HCT116 (cell line): ENCODE measurements at regions not wholly inside any gene's neighbourhood (a gene's known extent, or its start where the extent isn't known, plus 50 kb on each side); places are given as distances from the start of the nearest gene placed in this dataset.

ENCODE experiments used
- ATAC-seq: fragments of 200-7000 bp; cut with Tn5 transposase; 2 replicates; pipeline ENCODE4 v1.9.1; 2020; ENCODE audit warnings: mild to moderate bottlenecking, moderate library complexity
- BruUV-seq: library from RNA; stranded (reverse); fragments of 400-500 nt; replicated peaks from 2 replicates; lab custom pipeline; 2021; lab: Mats Ljungman, UMichigan
- CTCF ChIA-PET: fragments of 300-600 bp; sonication (Branson Sonifier 250); formaldehyde crosslinking; loops from one replicate; lab custom pipeline; 2021; ENCODE audit warnings: antibody characterized with exemption; lab: Charles Lee
- POLR2A ChIA-PET: fragments of 300-600, 350-600 bp; sonication (Branson Sonifier 250); formaldehyde crosslinking; loops from one replicate; lab custom pipeline; 2021; ENCODE audit warnings: antibody characterized with exemption; lab: Charles Lee
- RAD21 ChIA-PET, 2 experiments: fragments of 300-600 bp; sonication (Branson Sonifier 250); formaldehyde crosslinking; loops; one replicate each; lab custom pipeline; 2023; ENCODE audit warnings: low total read pairs in 2 of 2; ENCODE audit not compliant: uncharacterized antibody in 2 of 2, unreplicated experiment in 2 of 2, low non-redundant PET in 1 of 2; lab: Charles Lee
- DNase-seq: peaks from one replicate; pipeline ENCODE4 v3.0.0-alpha.2; 2010; ENCODE audit warnings: low read depth, low spot score
- H2AFZ ChIP-seq: fragments of 200-600 bp; shearing (Covaris generic), sonication (generic); 2 replicates; pipeline ENCODE4 v1.6.1; 2017; ENCODE audit warnings: low read depth, mixed run types, mixed read lengths, antibody characterized with exemption, low read length; ENCODE audit not compliant: poor library complexity, severe bottlenecking
- H3K27ac ChIP-seq: 2 replicates; pipeline ENCODE4 v1.5.1; 2012; ENCODE audit warnings: low read depth, low read length
- H3K27me3 ChIP-seq: fragments of 200-600 bp; sonication (generic); 2 replicates; pipeline ENCODE4 v1.6.1; 2016; ENCODE audit warnings: mixed run types, low read length, mixed read lengths; ENCODE audit not compliant: insufficient read depth
- H3K36me3 ChIP-seq, 2 experiments: fragments of 200-500 bp in 1 of 2; fragments of 200-600 bp in 1 of 2; sonication (Bioruptor generic) in 1 of 2; sonication (generic) in 1 of 2; 2 replicates each; pipeline versions ENCODE4 v1.5.1 to v1.6.1; 2014 to 2016; ENCODE audit warnings: low read length in 2 of 2, inconsistent platforms in 1 of 2, mixed read lengths in 1 of 2, mixed run types in 1 of 2; ENCODE audit not compliant: insufficient read depth in 2 of 2, control insufficient read depth in 1 of 2
- H3K4me1 ChIP-seq, 2 experiments: fragments of 200-600 bp in 1 of 2; sonication (generic) in 1 of 2; 2 replicates each; pipeline versions ENCODE4 v1.5.1 to v1.6.1; 2012 to 2017; ENCODE audit warnings: low read length in 2 of 2, inconsistent platforms in 1 of 2, mild to moderate bottlenecking in 1 of 2, mixed read lengths in 1 of 2, mixed run types in 1 of 2, moderate library complexity in 1 of 2; ENCODE audit not compliant: insufficient read depth in 2 of 2, control insufficient read depth in 1 of 2
- H3K4me2 ChIP-seq: fragments of 200-600 bp; sonication (generic); 2 replicates; pipeline ENCODE4 v1.6.1; 2017; ENCODE audit warnings: mixed run types, low read length, mixed read lengths
- H3K4me3 ChIP-seq, 2 experiments: fragments of 200-600 bp in 1 of 2; sonication (generic) in 1 of 2; replicated peaks in 1 of 2; 2 replicates each; pipeline ENCODE4 v1.5.1; 2011 to 2016; ENCODE audit warnings: low read length in 2 of 2, control low read depth in 1 of 2, low read depth in 1 of 2, mild to moderate bottlenecking in 1 of 2, mixed read lengths in 1 of 2, mixed run types in 1 of 2
- H3K79me2 ChIP-seq: fragments of 200-600 bp; sonication (generic); 2 replicates; pipeline ENCODE4 v1.6.1; 2017; ENCODE audit warnings: mild to moderate bottlenecking, mixed run types, low read length, moderate library complexity, mixed read lengths; ENCODE audit not compliant: insufficient read depth
- H3K9ac ChIP-seq: fragments of 200-600 bp; sonication (generic); 2 replicates; pipeline ENCODE4 v1.6.1; 2016; ENCODE audit warnings: low read length, mixed read lengths
- H3K9me2 ChIP-seq: fragments of 200-600 bp; sonication (generic), shearing (Covaris generic); 2 replicates; pipeline ENCODE4 v1.6.1; 2017; ENCODE audit warnings: mixed run types, mild to moderate bottlenecking, moderate library complexity; ENCODE audit not compliant: insufficient read depth
- H3K9me3 ChIP-seq, 2 experiments: fragments of 200-500 bp in 1 of 2; fragments of 200-600 bp in 1 of 2; sonication (Bioruptor generic) in 1 of 2; sonication (generic) in 1 of 2; 2 replicates each; pipeline ENCODE4 v1.6.1; 2014 to 2017; ENCODE audit warnings: low read length in 2 of 2, mixed read lengths in 2 of 2, inconsistent platforms in 1 of 2, low read depth in 1 of 2, mild to moderate bottlenecking in 1 of 2, mixed run types in 1 of 2, moderate library complexity in 1 of 2; ENCODE audit not compliant: control insufficient read depth in 1 of 2, insufficient read depth in 1 of 2
- H4K20me1 ChIP-seq: fragments of 200-600 bp; sonication (generic), shearing (Covaris generic); 2 replicates; pipeline ENCODE4 v1.6.1; 2017; ENCODE audit warnings: mixed run types, mild to moderate bottlenecking, moderate library complexity; ENCODE audit not compliant: insufficient read depth
- CBX3 ChIP-seq: IDR thresholded peaks from 2 replicates; pipeline ENCODE4 v1.6.1; 2012; ENCODE audit warnings: low read depth
- ELF1 ChIP-seq: IDR thresholded peaks from 2 replicates; pipeline ENCODE4 v1.6.1; 2012; ENCODE audit warnings: low read depth, borderline replicate concordance
- EZH2 ChIP-seq: fragments of 200-600 bp; sonication (generic); IDR thresholded peaks from 2 replicates; pipeline ENCODE4 v1.6.1; 2017; ENCODE audit warnings: antibody characterized with exemption, mixed run types
- FOSL1 ChIP-seq: IDR thresholded peaks from 2 replicates; pipeline ENCODE4 v1.6.1; 2012; ENCODE audit warnings: low read depth
- POLR2AphosphoS5 ChIP-seq: IDR thresholded peaks from 2 replicates; pipeline ENCODE4 v1.6.1; 2011; ENCODE audit warnings: mild to moderate bottlenecking, low read depth, low read length, moderate library complexity
- SIN3A ChIP-seq: IDR thresholded peaks from 2 replicates; pipeline ENCODE4 v1.6.1; 2012; ENCODE audit warnings: low read depth
- SRF ChIP-seq: IDR thresholded peaks from 2 replicates; pipeline ENCODE4 v1.6.1; 2012; ENCODE audit warnings: low read depth
- ZFX ChIP-seq: fragments of 450-650 bp; IDR thresholded peaks from 2 replicates; pipeline ENCODE4 v1.6.1; 2017
- ZNF274 ChIP-seq: fragments of 200-500 bp; sonication (Bioruptor generic); IDR thresholded peaks from 2 replicates; pipeline ENCODE4 v1.6.1; 2014; ENCODE audit warnings: mild to moderate bottlenecking, low read depth, low read length, inconsistent platforms
- intact Hi-C: fragments of 100-400 bp; cut with micrococcal nuclease; formaldehyde crosslinking; loops from 2 replicates; pipeline ENCODE4 v1.10.0; 2022
- TF ChIP-seq, protein P1 (sequence below): IDR thresholded peaks from 2 replicates; pipeline ENCODE4 v1.6.1; 2012

GRCh38 chr14:53896726-53897125 lies 59.9 kb downstream of the BMP4 start:
- Histone ChIP-seq H3K9me3 (no peaks in the 10 kb centered on the region), H3K9me2 (no peaks in the 10 kb centered on the region), H3K27ac (no peak overlapping the region), H4K20me1 (no peaks in the 10 kb centered on the region), H3K79me2 (no peaks in the 10 kb centered on the region), H2AFZ (no peak overlapping the region), H3K27me3 (no peaks in the 10 kb centered on the region), H3K4me2 (no peak overlapping the region), H3K9ac (no peak overlapping the region), H3K36me3 (no peaks in the 10 kb centered on the region), H3K4me1 (peaks cover 6 to 9% of the 10 kb centered on the region in 2 experiments; a peak in 2 of 4 replicates), H3K4me3 (no peak overlapping the region)
- BruUV-seq = no TSS peak
- ChIA-PET CTCF (no interaction called here), POLR2A (no interaction called here), RAD21 (no interaction called here)
- ATAC-seq (no peak), DNase-seq (no peak)
- TF ChIP-seq SIN3A (no peak), ELF1 (no peak), FOSL1 (no peak), ZFX (no peak)
- TF ChIP-seq, protein P1, sequence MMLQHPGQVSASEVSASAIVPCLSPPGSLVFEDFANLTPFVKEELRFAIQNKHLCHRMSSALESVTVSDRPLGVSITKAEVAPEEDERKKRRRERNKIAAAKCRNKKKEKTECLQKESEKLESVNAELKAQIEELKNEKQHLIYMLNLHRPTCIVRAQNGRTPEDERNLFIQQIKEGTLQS = no peak
- intact Hi-C loops = no loop called here

DNA sequence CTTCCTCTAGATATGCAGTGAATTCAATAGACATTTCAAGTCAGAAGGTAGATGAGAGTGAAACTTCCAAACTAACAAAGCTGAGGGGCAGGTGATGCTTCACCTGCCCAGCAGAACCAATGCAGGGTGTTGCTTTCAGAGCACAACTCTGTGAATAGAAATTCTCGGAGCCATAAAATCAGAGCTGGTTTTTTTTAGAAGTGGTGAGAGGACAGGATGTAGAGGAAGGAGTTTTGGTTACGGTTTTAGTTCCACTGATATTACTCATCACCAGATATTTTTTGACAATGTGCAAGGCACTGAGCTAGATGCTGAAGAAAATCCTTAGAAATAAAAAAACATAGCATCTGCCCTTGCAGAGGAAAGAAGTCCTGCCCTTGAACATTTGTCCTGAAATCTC lies 62.2 kb downstream of the BMP4 start:
- H4K20me1 ChIP-seq = no peaks in the 10 kb centered on the region
- no peak overlapping the region for H3K27ac ChIP-seq
- ChIA-PET RAD21 (no interaction called here), CTCF (no interaction called here), POLR2A (no interaction called here)
- H3K79me2 ChIP-seq = no peaks in the 10 kb centered on the region
- no peaks in the 10 kb centered on the region for H3K9me2 ChIP-seq
- H3K4me1 ChIP-seq = peaks cover 6 to 9% of the 10 kb centered on the region in 2 experiments; a peak in 2 of 4 replicates
- H3K4me2 ChIP-seq = peak overlapping the region; percentile 29; the same call in 1 of the 2 replicates
- ATAC-seq = no peak
- no peak for TF ChIP-seq ZFX
- no peak for TF ChIP-seq ZNF274
- no peak for TF ChIP-seq CBX3
- TF ChIP-seq POLR2AphosphoS5 = no peak
- no peak for TF ChIP-seq SRF
- TF ChIP-seq EZH2 = no peak
- no peak overlapping the region for H3K4me3 ChIP-seq
- no peak for DNase-seq
- H3K27me3 ChIP-seq = no peaks in the 10 kb centered on the region
- H3K9ac ChIP-seq = no peak overlapping the region
- H3K36me3 ChIP-seq = no peaks in the 10 kb centered on the region
- BruUV-seq = no TSS peak
- no peak overlapping the region for H2AFZ ChIP-seq
- intact Hi-C loops = no loop called here
- no peaks in the 10 kb centered on the region for H3K9me3 ChIP-seq
